ENCODE measurements at regions not wholly inside any gene's neighbourhood (a gene's known extent, or its start where the extent isn't known, plus 50 kb on each side); places are given as distances from the start of the nearest gene placed in this dataset.
"Not testable (repeated sequence)": the region's sequence is repeated elsewhere in the genome, so short reads cannot be mapped to it uniquely, and the experiment has no call there.

GRCh38 chr5:100418231-100418630 is 116.9 kb upstream of the FAM174A start:
- Histone ChIP-seq H3K27ac (no peak overlapping the region), H3K27me3 (ENCODE audit: insufficient read depth, low read depth, severe bottlenecking) (no peaks in the 10 kb centered on the region), H3K9me3 (ENCODE audit: severe bottlenecking) (no peaks in the 10 kb centered on the region), H3K4me3 (ENCODE audit: low read depth, low read length) (no peak overlapping the region), H3K36me3 (no peaks in the 10 kb centered on the region)
- no peak for DNase-seq
- no peak for TF ChIP-seq CTCF (IDR thresholded peaks at IDR 0.05; ENCODE audit: low read depth, low read length)

- Histone ChIP-seq H3K4me3 (ENCODE audit: low read depth, low read length) (no peak overlapping the region), H3K9me3 (ENCODE audit: severe bottlenecking) (no peaks in the 10 kb centered on the region), H3K27me3 (ENCODE audit: insufficient read depth, low read depth, severe bottlenecking) (no peaks in the 10 kb centered on the region), H3K27ac (no peak overlapping the region), H3K36me3 (no peaks in the 10 kb centered on the region)
- no peak for DNase-seq
- TF ChIP-seq CTCF (IDR thresholded peaks at IDR 0.05; ENCODE audit: low read depth, low read length): no peak
Observed at GRCh38 chr5:100409660-100410151, 125.5 kb upstream of the FAM174A start.

GRCh38 chr5:100407053-100407452 is 128.1 kb upstream of the FAM174A start:
- DNase-seq: no peak
- Histone ChIP-seq H3K27ac (no peak overlapping the region), H3K36me3 (no peaks in the 10 kb centered on the region), H3K9me3 (ENCODE audit: severe bottlenecking) (no peaks in the 10 kb centered on the region), H3K4me3 (ENCODE audit: low read depth, low read length) (no peak overlapping the region), H3K27me3 (ENCODE audit: insufficient read depth, low read depth, severe bottlenecking) (no peaks in the 10 kb centered on the region)
- no peak for TF ChIP-seq CTCF (IDR thresholded peaks at IDR 0.05; ENCODE audit: low read depth, low read length)

GRCh38 chr5:100406640-100407039 is 128.5 kb upstream of the FAM174A start:
- no peaks in the 10 kb centered on the region for H3K36me3 ChIP-seq
- no peak for DNase-seq
- no peak overlapping the region for H3K4me3 ChIP-seq (ENCODE audit: low read depth, low read length)
- H3K27ac ChIP-seq: no peak overlapping the region
- TF ChIP-seq CTCF (IDR thresholded peaks at IDR 0.05; ENCODE audit: low read depth, low read length): no peak
- no peaks in the 10 kb centered on the region for H3K9me3 ChIP-seq (ENCODE audit: severe bottlenecking)
- H3K27me3 ChIP-seq (ENCODE audit: insufficient read depth, low read depth, severe bottlenecking): no peaks in the 10 kb centered on the region

- no peak for DNase-seq
- no peak overlapping the region for H3K27ac ChIP-seq
- no peaks in the 10 kb centered on the region for H3K36me3 ChIP-seq
- H3K4me3 ChIP-seq (ENCODE audit: low read depth, low read length): no peak overlapping the region
- TF ChIP-seq CTCF (IDR thresholded peaks at IDR 0.05; ENCODE audit: low read depth, low read length): no peak
- H3K27me3 ChIP-seq (ENCODE audit: insufficient read depth, low read depth, severe bottlenecking): no peaks in the 10 kb centered on the region
- H3K9me3 ChIP-seq (ENCODE audit: severe bottlenecking): no peaks in the 10 kb centered on the region
Observed at GRCh38 chr5:100402071-100402470, 133.1 kb upstream of the FAM174A start.

GRCh38 chr5:100401149-100401548 is 134.0 kb upstream of the FAM174A start:
- no peaks in the 10 kb centered on the region for H3K27me3 ChIP-seq (ENCODE audit: insufficient read depth, low read depth, severe bottlenecking)
- H3K36me3 ChIP-seq: no peaks in the 10 kb centered on the region
- H3K9me3 ChIP-seq (ENCODE audit: severe bottlenecking): no peaks in the 10 kb centered on the region
- TF ChIP-seq CTCF (IDR thresholded peaks at IDR 0.05; ENCODE audit: low read depth, low read length): no peak
- no peak overlapping the region for H3K27ac ChIP-seq
- DNase-seq: no peak
- no peak overlapping the region for H3K4me3 ChIP-seq (ENCODE audit: low read depth, low read length)

GRCh38 chr5:100398815-100399214 is 136.4 kb upstream of the FAM174A start:
- peak; percentile 18 for DNase-seq
- H3K36me3 ChIP-seq; H3K4me3 ChIP-seq (ENCODE audit: low read depth, low read length); H3K27ac ChIP-seq; H3K9me3 ChIP-seq (ENCODE audit: severe bottlenecking); H3K27me3 ChIP-seq (ENCODE audit: insufficient read depth, low read depth, severe bottlenecking): not testable (repeated sequence)

GRCh38 chr5:100379254-100379858 is 155.8 kb upstream of the FAM174A start:
- H3K9me3 ChIP-seq (ENCODE audit: severe bottlenecking); H3K36me3 ChIP-seq; H3K4me3 ChIP-seq (ENCODE audit: low read depth, low read length); H3K27ac ChIP-seq; DNase-seq; H3K27me3 ChIP-seq (ENCODE audit: insufficient read depth, low read depth, severe bottlenecking): not testable (repeated sequence)

All from WERI-Rb-1 (cell line).